Stimulated activated CD8-positive, alpha-beta memory T cell treated with anti-CD3 and anti-CD28 coated beads, Interleukin-2, amount 100 ng/mL, for 1 hour (primary cell): ENCODE measurements at regions not wholly inside any gene's neighbourhood (a gene's known extent, or its start where the extent isn't known, plus 50 kb on each side); places are given as distances from the start of the nearest gene placed in this dataset.

Experiments
- DNase-seq, 2 donors: peaks; one replicate each; pipeline ENCODE4 v3.0.0-alpha.2; 2020; ENCODE audit warnings: low read depth in 2 of 2

DNA sequence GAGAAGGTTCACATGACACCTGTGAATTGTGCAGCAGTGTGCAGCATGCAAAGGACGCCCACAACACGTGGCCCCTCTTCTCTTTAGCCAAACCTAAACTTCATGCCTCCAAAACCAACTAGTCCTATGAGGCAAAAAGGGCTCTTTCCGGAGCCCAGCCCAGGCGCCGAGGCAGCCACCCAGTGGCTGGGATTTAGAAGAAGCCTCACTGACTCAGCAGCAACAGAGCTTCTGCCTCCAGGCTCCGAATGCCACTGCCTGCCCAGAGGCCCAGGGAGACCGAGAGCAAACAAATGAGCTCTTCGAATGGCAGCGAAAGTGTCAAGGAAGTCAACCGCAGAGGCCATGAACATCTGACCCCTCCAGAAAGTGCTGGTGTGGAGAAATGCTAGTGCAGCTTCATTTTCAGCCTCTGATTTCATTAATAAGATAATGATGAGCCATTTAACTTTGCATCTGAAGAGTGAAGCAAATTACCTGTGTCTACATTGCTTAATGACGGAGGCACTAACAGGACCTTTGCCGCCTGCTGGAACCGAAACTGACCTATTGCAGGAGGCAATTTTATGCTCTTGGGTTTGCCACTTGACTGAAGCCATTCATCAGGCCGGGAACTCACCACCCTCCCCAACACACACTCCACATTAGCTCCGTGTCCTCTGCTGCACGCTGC is 157.7 kb upstream of the RPL38 start:
- no peak for DNase-seq

DNA sequence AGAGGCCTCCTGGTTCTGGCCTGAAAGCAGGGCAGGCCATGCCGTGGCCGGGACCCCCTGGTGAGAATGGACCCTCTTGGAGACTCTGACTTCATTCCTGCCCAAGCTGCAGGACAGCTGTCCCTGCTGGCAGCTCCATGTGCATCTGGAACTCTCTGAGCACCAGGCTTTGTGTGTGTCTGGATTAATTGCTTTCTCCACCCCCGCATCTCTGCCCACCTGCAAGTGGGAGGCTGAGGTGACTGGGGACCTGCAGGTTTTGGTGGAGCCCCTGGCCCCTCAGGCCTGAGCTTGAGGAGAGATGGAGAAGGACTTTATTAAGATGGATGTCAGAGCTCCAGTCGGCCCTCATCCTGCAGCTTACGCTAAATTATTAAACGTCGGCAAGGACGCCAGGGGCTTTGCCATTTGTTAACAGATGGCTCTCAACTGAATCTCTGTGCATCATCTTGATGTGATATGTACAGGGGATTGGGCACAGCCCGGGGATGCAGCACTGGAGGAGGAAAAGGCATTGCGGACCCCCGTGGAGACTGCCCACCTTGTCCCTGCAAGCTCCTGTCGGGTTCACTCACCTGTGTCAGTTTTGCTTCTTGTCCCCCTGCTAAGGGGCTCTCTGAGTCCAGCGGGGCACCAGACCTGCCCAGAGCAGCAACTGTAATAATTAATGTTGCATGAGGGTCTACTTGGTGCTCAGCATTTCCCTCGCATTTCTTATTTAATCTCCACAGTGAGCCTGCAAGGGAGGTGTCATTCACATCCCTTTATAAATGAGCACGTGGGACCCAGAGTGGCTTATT is 154.1 kb upstream of the RPL38 start:
- no peak for DNase-seq

DNA sequence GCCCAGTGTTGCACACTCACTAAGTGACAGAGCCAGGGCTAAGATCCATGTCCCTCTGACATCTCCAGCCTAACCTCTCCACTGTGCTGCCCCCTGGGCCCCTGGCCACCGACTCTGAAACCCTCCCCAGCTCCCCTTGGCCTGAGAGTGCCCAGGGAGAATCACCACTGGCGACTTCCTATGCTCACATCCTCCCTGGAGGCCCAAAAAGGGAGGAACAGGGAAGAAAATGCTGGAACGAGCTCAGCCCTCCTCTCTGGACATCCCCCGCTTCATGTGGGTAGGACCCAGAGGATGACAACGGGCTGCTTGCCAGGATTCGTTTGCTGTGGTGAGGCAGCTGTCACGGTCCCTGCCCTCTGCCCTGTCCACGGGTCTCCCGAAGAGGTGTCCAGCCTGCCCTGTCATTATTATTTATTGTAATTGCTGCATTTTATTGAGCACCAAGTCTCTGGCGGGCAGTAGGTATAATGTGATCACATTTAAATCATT is 153.5 kb upstream of the RPL38 start:
- DNase-seq: no peak

DNA sequence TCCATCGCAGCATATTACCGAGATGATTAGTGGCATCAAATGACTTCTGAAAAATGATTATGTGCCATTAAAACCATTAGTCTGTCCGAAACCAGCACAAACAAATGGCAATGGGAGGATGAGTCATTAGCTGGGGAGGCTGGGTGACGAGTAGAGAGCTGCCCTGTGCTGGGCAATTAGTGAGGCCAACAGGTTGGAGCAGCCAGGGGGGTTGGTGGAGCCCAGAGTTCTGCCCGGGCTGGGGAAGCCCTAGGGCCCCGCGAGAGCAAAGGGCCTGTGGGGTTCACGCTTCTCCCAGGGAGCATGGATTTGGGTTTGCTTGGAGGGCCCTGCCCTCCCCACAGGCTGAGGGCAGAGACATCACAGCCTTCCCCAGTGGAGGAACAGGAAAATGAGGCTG is 152.1 kb upstream of the RPL38 start:
- no peak for DNase-seq

DNA sequence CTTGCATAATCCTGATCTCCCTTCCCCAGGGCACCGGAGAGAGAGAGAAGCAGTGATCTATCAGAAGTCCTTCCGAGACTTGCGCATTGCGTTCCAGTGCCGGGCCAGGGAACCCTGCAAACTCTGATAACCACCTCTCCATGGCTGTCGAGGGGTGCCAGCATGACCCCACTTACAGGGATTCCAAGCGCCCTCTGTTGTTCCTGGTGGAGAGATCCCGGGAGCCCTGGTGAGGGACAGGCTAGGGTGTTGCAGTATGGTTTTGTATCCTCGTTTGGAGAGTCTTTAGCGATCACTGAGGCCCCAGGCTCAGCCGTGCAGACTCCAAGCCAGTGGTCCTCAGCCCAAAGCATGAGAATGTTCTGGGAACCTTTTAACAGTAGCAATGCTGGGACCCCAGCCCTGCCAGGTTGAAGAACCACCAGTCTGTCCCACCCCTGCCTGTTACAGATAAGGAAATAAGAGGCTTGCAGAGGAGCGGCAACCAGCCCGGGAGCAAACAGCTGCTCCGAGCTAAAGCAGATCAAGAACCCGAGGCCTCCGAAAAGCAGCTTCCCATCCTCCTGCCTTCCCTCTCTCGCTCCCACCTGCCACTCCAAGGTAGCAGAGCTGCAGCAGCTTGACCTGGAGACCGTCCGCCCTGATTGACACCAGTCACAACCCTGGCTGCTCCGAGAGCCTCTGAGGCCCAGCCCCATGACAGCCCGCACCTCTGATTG is 150.3 kb upstream of the RPL38 start:
- DNase-seq: no peak

DNA sequence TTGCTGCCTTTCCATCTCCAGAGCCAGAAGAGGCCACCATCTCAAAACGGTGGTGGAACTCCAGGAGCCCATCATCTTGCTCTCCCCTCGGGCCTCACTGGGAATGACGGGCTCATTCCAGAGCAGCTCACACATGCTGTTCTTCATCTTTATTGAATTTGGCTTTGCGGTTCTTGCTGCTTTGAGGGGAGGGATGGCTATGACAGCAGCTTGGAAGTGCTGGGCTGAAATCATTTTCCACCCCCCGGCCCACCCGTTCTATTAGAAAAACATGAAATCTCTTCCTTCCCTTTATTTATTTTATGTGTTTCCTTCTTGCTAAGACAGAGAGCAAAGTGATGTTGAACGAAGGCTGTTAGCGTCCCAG is 149.8 kb upstream of the RPL38 start:
- DNase-seq: no peak

DNA sequence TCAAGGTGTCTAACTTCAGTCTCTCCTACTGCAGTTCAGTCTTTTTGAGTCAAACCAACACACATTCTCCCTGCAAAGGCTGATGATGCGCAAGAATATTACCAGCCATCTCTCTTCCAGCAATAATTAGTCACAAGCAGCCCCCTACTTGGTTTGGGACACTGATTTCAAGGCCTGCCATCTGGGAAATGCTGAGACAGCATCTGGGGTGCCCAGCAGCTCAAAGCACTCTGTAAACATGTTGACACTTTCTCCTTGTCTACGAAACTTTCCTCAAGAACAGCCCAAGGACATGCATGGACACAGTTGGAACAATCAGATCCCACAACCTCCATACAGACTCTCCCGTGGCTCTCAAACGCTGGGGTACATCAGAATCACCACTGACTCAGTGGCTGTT is 149.2 kb upstream of the RPL38 start:
- no peak for DNase-seq

DNA sequence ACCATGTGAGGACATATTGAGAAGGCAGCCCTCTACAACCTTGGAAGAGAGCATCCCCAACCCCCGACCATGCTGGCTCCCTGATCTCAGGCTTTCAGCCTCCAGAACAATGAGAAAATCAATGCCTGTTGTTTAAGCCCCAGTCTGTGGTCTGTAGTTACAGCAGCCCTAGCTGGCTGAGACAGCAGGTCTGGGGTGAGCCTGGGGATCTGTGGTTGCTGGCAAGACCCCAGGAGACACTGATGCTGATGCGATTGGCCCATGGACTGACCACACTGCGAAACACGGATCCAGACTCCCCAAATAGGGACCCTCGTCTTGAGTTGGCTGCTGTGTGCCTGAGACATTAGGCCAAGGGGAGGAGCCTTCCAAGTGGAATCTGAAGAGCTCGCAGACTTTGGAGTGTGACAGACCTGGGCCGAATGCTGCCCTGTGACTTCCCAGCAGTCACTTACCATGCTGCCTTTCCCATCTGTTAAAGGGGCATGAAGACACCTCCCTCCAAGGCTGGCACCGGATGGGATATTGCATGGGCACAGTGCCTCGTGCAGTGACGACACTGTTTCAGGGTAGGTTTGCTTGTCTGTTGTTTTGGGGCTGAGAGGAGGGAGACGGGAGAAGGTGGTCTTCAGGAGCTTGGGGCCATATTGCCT is 147.8 kb upstream of the RPL38 start:
- DNase-seq: no peak

DNA sequence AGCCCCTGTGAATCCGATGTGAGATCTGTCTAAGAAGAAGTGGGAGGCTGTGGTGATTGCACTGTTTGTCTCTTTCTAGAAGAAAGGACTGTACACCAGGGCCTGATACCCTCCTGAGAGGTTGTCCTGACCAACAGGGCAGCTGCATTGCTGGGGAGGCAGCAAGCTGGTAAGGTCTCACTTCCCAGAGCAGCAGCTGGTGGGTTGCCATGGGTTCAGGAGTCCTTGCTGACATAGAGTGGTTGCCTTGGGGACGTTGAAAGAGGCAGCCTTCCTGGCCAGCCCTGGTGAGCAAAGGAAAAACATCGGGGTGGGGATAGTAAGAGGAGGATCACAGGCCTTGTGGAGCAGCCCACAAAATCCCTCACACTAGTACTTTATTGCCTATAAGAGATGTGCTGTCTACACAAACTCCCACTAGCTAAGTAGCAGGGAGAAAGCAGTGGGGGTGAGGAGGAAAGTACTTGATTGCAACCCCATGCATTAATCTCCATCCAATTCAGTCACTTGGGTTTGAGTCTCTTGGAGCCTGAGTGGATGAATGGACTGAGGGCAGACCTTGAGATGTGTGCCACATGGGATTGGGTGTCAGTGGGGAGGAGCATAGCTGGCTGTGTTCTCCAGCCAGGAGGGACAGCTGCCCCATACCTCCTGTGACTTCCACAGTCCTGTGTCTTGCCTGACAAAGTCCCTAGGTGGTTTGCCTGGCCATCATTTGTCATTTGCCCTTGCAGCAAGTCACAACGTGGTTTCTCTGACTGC is 143.8 kb upstream of the RPL38 start:
- no peak for DNase-seq

DNA sequence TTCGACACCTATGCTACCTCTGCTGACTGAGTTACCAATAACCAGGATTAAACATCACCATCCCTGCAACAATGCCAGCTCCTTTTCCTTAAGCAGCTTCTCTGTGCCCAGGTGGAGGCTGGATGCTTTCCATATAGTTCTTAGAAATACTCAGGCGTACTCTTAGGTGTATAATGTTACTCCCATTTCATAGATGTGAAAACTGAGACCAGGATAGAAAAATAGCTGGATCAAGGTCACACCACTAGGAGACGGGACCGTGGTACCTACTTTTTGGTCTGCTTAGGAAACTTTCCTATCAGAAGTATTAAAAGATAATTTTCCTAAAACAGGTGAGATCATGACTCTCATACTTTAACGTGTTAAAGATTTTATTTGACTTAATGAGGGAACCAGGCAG is 141.7 kb upstream of the RPL38 start:
- no peak for DNase-seq

DNA sequence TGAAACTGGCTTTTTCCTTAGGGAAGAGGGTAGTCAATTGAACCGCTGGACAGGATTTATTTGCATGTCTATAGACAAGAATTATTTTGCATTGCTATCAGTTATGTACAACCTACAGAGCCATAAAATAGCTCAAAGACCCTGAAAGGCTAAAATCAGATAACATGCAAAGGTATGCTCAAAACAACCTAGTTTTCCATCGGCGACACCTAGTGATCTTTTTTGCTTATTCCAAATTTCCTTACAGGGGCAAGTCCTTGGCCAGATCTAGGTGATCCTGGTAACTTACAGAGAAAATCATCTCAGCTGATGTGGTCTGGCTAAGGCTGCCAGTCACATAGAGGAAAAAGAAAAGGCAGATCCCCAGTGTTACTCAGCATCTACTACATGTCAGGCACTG is 141.2 kb upstream of the RPL38 start:
- no peak for DNase-seq

DNA sequence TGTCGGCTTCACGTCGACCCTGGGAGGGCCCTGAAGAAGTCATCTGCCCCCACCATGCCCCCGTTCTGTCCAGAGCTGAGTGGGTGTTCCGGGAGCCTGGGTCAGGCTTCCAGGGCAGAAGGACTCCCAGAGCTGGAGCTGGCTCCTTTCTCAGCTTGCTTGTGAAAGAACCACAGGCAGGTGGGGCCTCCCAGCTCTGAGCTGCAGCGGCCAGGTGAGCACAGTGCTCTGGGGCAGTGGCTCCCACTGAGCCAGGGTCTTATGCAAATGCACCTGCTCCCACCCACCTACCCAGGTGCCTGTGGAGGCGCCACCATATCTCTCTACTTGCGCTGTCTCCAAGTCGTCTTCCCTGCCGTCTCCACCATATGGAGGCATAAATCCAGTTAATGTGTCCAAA is 140.0 kb upstream of the RPL38 start:
- DNase-seq: no peak

DNA sequence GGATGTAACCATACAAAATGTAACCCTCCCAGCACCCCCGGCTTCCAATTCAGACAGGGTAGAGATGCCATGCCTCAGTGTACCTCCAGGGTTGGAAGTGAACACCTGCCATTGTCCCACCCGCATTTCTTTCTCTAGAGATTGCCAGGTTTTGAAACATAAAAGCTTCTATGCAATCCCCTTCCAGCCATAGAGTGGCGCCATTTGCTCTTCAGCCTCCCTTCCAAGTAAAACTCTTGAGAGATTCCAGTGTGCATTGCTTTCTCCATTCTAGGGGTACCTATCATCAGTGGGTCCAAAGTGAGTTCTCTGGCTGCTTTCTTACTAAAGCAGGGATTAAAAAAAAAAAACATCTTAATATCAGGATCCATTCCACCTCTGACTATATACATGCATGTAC is 133.1 kb upstream of the RPL38 start:
- no peak for DNase-seq

DNA sequence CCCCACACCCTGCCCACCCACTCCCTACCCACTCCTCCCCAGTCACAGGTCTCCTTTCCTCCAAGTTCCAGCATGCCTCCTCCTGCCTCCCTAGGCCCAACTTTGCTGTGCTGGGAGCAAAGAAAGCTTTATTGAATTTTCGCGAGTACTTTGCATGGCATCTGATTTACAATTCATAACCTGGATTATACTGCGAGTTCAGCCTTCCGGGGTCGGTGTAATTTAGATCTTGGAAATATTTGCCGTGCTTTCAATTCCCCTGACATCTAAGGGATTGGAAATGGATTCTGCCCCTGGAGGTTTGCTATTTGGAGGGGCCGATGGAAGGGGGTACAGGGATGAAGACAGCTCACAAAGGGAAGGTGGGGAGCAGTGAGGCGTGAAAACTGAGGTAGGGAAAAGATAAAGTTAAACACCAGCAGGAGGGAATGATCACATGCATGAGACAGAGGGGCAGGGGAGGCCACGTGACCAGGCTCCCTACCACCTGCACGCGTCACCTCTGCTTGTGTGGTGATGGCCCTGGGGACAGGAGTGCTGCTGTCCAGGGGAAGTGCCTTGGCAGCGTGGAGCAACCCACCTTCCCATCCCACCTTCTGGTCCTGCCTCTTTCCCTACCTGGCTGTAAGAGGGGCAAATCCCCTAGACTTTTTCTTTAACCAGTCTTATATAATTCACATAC is 132.3 kb upstream of the RPL38 start:
- no peak for DNase-seq

DNA sequence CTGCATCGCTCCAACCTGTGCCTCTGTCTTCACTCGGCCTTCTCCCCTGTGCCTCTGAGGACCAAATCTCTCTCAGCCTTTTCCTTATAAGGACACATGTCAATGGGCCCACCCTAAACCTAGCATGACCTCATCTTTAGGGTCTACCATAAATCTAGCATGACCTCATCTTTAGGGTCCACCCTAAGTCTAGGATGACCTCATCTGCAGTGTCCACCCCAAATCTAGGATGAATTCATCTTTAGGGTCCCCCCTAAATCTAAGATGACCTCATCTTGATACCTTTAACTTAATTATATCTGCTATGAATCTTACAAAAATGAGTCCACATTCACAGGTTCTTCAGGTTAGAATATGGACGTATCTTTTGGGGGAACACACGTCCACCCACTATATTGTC is 131.1 kb upstream of the RPL38 start:
- DNase-seq: no peak

DNA sequence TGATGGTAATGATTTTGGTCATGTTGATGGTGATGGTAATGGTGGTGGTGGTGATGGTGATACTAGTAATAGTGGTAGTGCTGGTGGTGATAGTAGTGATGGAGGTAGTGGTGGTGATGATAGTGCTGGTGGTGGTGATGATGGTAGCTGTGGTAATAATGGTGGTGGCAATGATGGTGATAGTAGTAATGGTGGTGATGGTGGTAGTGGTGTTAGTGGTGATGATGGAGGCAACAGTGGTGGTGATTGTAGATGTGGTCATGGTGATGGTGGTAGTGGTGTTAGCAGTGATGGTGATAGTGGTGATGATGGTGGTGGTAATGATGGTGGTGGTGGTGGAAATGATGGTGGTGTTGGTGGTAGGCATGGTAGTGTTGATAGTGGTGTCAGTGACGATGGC is 127.0 kb upstream of the RPL38 start:
- no peak for DNase-seq

DNA sequence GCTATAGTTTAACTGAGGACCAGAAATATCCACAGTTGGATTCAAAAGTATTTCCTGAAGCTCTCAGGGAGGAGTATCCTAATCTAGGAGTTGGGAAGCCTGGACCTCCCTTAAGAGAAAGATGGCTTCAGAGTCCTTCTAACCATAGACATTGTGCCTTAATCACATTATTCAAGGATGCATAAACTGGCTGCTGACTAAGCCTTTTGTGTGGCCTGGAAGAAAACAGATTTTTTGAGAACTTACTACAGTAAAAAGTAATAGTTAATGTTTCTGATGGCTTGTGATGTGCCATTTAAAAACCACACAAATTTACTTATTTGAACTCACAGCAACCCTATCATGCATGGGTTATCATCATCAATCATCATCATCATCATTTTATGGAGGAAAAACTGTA is 126.2 kb upstream of the RPL38 start:
- DNase-seq: no peak

DNA sequence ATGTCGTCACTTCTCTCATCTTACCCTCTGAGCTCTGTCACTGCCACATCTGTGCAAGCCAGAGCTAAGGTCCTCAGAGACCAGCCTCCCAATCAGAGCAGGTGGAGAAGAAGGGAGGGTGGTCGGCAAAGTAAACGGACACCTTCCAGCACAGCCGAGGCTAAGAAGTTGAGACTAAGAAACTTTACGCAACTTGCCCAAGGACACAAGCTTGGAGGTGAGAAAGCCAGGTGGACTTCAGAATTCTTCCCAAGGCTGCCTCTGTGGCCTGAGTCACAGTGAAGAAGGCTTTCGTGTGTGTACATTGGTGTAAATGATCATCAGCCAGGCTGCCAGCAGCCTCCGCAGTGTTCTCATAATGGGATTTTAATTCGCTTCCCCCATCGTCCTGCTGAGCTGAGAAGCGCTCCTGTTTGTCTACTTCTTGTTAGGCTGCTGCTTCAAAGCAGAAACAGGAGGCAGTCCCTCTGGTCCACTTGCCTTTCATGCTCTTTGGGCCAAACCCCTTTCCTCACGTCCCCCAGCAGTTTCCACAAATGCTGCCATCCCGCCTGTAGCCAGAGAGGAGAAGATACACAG is 125.0 kb upstream of the RPL38 start:
- DNase-seq: no peak

DNA sequence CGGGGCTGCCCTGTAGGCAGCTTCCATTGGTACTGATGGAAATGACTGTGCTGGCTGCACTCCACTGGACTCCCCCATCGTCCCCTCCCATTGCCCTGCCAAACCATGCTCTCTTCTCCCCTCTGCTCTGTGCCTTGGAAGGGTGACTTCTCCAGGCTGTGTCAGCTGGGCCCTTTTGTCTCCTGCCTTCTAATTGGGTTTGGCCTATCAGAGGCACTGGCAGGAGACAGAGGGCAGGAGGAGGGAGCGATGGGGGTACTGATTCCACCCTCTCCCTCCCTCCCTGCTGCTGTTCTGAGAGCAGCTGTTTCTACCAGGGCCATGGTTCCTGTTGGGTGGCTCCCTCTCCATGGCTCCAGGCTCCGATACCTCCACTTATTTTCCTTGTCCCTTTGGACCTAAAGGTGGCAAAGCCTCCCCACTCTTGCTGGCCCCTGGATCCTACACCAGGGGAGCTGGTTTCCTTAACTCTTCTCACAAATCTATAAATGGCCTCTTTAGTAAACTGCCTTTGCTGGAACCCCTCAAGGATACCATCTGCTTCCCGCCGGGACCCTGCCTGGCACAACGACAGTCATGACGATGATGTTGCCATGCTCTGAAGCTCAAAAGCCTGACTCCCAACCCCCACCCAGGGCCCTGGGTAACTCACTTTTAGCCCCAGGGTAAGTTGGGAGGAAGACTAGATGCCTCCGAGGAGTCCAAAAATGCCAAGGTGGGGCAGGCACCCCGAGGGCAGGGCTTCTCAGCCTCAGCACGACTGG is 123.8 kb upstream of the RPL38 start:
- no peak for DNase-seq
